Adrenal gland (tissue), 9 donors: ENCODE measurements at regions not wholly inside any gene's neighbourhood (a gene's known extent, or its start where the extent isn't known, plus 50 kb on each side); places are given as distances from the start of the nearest gene placed in this dataset.

Experiments used
- DNase-seq, 7 donors: peaks; one replicate each; pipeline ENCODE4 v3.0.0-alpha.2; 2019 to 2020
- H3K27ac ChIP-seq, 5 donors: fragments of 200-600 bp; sonication (generic) in 4 of 5; 1 replicate in 3 of 5; 2 replicates in 2 of 5; pipeline versions ENCODE4 v1.5.1 to v1.8.0; 2016 to 2020; ENCODE audit warnings: mild to moderate bottlenecking in 1 of 5
- H3K27me3 ChIP-seq: fragments of 200-600 bp; 2 replicates; pipeline ENCODE4 v1.8.0; 2021
- H3K36me3 ChIP-seq, 2 donors: fragments of 200-600 bp; replicated peaks in 1 of 2; 1 replicate in 1 of 2; 2 replicates in 1 of 2; pipeline versions ENCODE4 v1.5.1 to v1.8.0; 2018 to 2022
- H3K4me1 ChIP-seq, 2 donors: fragments of 200-600 bp; replicated peaks in 1 of 2; 1 replicate in 1 of 2; 2 replicates in 1 of 2; pipeline versions ENCODE4 v1.5.1 to v1.8.0; 2018 to 2021
- H3K4me3 ChIP-seq, 4 donors: fragments of 200-600 bp; sonication (generic) in 3 of 4; one replicate each; pipeline ENCODE4 v1.5.1; 2016 to 2018
- H3K9me3 ChIP-seq, 3 donors: fragments of 200-600 bp; sonication (generic) in 1 of 3; replicated peaks in 1 of 3; 1 replicate in 2 of 3; 2 replicates in 1 of 3; pipeline versions ENCODE4 v1.5.1 to v1.8.0; 2016 to 2021
- CTCF ChIP-seq, 6 experiments: fragments of 450-650 bp in 4 of 6; fragments of 200-600 bp in 2 of 6; sonication (generic) in 1 of 6; IDR thresholded peaks; 1 replicate in 5 of 6; 2 replicates in 1 of 6; pipeline versions ENCODE4 v1.5.1 to v1.8.0; 2016 to 2021; ENCODE audit warnings: antibody characterized with exemption in 6 of 6, mild to moderate bottlenecking in 2 of 6, moderate library complexity in 1 of 6
- POLR2A ChIP-seq, 2 donors: fragments of 450-650 bp; IDR thresholded peaks; one replicate each; pipeline ENCODE4 v1.6.1; 2017; ENCODE audit warnings: antibody characterized with exemption in 2 of 2, mild to moderate bottlenecking in 2 of 2, moderate library complexity in 1 of 2
- WGBS, 4 donors: extraction: QIAGEN DNeasy Blood & Tissue Kit in 2 of 4; methylation state at CpG; one replicate each; pipeline versions ENCODE4 v1.1.5 to v1.1.7; 2013 to 2017; 5-methylcytosine and 5-hydroxymethylcytosine counted together
- intact Hi-C, 2 donors: fragments of 100-400 bp; cut with DNase I; formaldehyde crosslinking; loops; one replicate each; pipeline versions ENCODE4 v1.14.1 to v1.15.0; 2022 to 2023
- donor health status: healthy with polysubstance abuse.
- donor health status: Bipolar disorder and iron deficiency.
- donor health status: DM: yes; HTN: yes; CAD: no.
- donor health status: DM: no; HTN: no; CAD: no.
- donor health status: DM: no; HTN: no; CAD: no.

DNA sequence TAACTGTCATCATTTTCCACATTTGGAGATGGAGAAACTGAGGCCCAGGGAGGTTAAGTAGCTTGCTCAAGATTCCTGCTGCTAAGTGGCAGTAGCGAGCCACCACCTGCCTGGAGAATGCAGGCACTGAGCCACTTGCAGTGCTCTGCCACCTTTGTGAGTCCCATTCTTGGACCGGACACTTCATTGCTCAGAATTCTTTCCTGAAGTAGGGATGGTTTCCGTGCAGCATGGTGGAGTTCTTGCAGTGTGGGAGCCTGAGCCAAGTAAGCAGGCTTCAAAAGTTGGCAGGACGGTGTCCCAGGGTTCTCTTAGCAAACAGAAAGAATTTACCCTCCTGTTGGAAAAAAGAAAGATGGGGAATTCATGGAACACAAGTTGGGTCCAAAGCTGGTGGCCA is 115.0 kb upstream of the MMADHC start:
- no peaks in the 10 kb centered on the region for H3K4me1 ChIP-seq
- no peak overlapping the region for H3K27ac ChIP-seq
- WGBS, 4 donors, result 94 to 99% (median 96%) methylated on average over 4 of the region's 4 CpGs
- TF ChIP-seq CTCF (IDR thresholded peaks at IDR 0.05) (no peak), POLR2A (IDR thresholded peaks at IDR 0.05) (no peak)
- H3K36me3 ChIP-seq, result no peaks in the 10 kb centered on the region
- intact Hi-C loops, result no loop called here
- H3K9me3 ChIP-seq, result no peaks in the 10 kb centered on the region
- H3K27me3 ChIP-seq, result no peaks in the 10 kb centered on the region
- DNase-seq, result no peak
- no peak overlapping the region for H3K4me3 ChIP-seq

- H3K4me3 ChIP-seq, result no peak overlapping the region
- WGBS, 4 donors, result 92 to 97% (median 96%) methylated on average over 2 of the region's 2 CpGs
- no peaks in the 10 kb centered on the region for H3K9me3 ChIP-seq
- TF ChIP-seq POLR2A (IDR thresholded peaks at IDR 0.05) (no peak), CTCF (IDR thresholded peaks at IDR 0.05) (no peak)
- no peaks in the 10 kb centered on the region for H3K36me3 ChIP-seq
- no peak overlapping the region for H3K27ac ChIP-seq
- H3K27me3 ChIP-seq, result no peaks in the 10 kb centered on the region
- intact Hi-C loops, result no loop called here
- H3K4me1 ChIP-seq, result no peaks in the 10 kb centered on the region
- DNase-seq, result no peak
These were observed 113.7 kb upstream of the MMADHC start for GRCh38 chr2:149701241-149701640.

- no peak for TF ChIP-seq CTCF (IDR thresholded peaks at IDR 0.05)
- TF ChIP-seq POLR2A (IDR thresholded peaks at IDR 0.05), result no peak
- intact Hi-C loops, result no loop called here
- Histone ChIP-seq H3K27me3 (no peaks in the 10 kb centered on the region), H3K4me1 (no peaks in the 10 kb centered on the region), H3K4me3 (no peak overlapping the region), H3K27ac (no peak overlapping the region), H3K36me3 (no peaks in the 10 kb centered on the region), H3K9me3 (no peaks in the 10 kb centered on the region)
- no peak for DNase-seq
- WGBS, 4 donors, result 83 to 92% (median 85%) methylated on average over 3 of the region's 3 CpGs
These were observed 105.4 kb upstream of the MMADHC start for GRCh38 chr2:149692961-149693396.

DNA sequence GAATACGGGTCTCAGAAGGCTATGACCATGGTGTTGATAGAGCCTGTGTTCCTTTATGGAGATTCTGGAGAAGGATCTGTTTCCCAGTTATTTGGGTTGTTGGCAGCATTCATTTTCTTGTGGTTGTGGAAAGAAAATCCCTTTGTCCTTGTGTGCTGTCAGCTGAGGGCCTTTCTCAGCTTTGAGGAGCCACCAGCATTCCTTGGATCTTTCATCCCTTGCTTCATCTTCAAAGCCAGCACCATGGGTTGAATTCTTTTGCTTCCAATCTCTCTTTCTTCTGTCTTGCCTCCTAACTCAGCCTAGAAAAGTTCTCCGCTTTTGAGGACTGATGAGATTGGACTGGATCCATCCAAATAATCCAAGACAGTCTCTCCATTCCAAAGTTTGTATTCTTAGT is 103.2 kb upstream of the MMADHC start:
- H3K4me3 ChIP-seq, result no peak overlapping the region
- no peaks in the 10 kb centered on the region for H3K36me3 ChIP-seq
- H3K4me1 ChIP-seq, result no peaks in the 10 kb centered on the region
- no peak for DNase-seq
- no peaks in the 10 kb centered on the region for H3K27me3 ChIP-seq
- TF ChIP-seq CTCF (IDR thresholded peaks at IDR 0.05) (no peak), POLR2A (IDR thresholded peaks at IDR 0.05) (no peak)
- intact Hi-C loops, result no loop called here
- no peak overlapping the region for H3K27ac ChIP-seq
- no peaks in the 10 kb centered on the region for H3K9me3 ChIP-seq
- 83 to 98% (median 89%) methylated on average over 2 of the region's 2 CpGs for WGBS, 4 donors
